ENCODE measurements at regions not wholly inside any gene's neighbourhood (a gene's known extent, or its start where the extent isn't known, plus 50 kb on each side); places are given as distances from the start of the nearest gene placed in this dataset.

DNA sequence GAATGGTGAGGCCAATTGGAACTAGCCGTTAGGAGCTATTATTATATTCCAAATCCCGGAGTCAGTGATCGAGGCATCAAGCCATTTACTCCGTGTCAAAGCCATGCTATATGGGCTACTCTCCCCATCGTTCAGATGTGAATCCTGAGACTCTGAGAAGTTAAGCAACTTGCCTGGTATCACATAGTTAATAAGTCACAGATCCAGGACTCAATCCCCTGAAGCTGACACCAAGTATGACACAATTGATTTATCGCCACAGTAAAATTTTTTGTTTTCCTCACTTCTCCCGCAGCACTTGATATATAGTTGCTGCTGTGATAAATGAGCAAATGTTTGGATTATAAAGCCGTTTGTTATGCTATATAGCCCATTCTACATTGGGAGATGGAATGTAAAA lies 50.8 kb upstream of the TSHZ2 start:
- no peak for DNase-seq (ENCODE audit: low spot score)

DNA sequence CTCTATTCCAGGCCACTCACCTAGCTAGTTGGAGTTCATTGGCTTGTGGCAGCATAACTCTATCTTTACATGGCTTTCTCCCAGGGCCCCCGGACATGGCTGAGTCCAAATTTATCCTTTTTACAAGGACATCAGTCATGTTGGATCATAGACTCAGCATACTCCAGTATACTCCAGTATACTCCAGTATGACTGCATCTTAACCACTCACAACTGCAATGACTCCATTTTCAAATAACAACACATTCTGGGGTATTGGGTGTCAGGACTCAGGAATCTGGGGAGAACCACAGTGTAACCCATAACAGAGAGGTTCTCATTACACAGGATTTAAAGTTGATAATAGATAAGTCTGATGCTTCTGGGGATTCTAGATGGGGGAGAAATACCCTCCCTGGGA lies 53.8 kb upstream of the TSHZ2 start:
- no peak for DNase-seq (ENCODE audit: low spot score)

DNA sequence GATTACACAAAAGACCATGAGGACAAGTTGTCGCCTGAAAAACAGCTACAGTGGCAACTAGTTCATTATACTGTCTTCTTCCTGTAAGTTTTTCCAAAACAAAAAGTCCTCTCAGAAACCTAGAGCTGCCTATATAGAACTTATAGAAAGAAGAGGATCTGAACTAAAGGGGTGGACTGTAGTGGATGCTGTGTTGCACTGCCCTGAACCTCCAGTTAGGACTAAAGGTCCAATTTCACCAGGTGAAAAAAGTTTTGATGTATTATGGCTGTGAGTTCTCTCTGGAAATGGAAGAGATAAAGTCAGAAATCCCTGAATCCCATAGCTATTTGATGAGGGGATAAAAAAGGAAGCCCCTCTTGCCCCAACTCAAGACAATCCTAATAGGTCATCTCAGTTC lies 56.6 kb upstream of the TSHZ2 start:
- DNase-seq (ENCODE audit: low spot score) = no peak

DNA sequence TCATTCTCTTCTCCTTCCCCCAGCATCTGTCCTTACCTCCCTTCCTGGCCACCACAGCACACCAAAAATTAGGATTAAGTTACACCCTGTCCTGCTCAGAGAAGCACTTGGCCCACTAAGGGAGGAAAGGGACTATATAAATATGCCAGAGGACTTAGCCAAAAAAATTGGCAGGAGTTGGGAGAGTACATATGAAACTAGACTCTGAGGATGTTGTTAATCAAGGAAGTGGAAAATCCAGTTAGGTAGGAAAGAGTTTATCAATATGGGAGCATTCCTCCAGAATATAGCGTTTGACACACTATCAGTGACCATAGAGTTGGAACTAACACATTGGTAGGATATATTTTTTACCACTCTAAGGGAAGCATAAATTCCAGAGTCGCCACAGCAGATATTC lies 57.3 kb upstream of the TSHZ2 start:
- no peak for DNase-seq (ENCODE audit: low spot score)

DNA sequence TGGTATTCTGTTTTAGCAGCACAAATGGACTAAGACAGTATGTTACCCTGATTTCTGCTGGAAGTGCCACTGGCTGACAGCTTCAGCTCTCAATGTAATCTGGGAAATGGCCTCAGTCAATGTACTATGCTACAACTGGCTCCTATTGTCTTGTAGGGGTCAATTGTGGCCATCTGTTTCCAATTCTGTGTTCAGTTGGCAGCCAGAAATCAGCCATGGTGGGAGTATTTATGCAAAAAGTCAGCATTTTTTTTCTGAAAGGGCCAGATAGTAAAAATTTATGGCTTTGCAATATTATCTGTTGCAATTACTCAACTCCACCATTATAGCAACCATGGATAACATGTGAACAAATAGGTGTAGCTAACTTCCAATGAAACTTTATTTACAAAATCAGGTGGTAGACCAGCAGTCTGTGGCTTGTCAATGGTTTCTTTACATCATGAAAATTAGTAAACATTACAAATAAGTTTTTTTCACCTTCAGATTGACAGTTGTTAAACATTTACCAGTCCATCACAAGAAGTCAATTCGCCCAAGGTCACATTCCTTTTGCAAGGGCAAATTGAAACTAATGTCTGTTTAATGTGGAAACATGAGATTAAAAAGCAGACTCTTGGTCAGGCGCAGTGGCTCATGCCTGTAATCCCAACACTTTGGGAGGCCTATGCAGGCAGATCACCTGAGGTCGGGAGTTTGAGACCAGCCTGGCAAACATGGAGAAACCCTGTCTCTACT lies 58.3 kb upstream of the TSHZ2 start:
- DNase-seq (ENCODE audit: low spot score) = no peak

DNA sequence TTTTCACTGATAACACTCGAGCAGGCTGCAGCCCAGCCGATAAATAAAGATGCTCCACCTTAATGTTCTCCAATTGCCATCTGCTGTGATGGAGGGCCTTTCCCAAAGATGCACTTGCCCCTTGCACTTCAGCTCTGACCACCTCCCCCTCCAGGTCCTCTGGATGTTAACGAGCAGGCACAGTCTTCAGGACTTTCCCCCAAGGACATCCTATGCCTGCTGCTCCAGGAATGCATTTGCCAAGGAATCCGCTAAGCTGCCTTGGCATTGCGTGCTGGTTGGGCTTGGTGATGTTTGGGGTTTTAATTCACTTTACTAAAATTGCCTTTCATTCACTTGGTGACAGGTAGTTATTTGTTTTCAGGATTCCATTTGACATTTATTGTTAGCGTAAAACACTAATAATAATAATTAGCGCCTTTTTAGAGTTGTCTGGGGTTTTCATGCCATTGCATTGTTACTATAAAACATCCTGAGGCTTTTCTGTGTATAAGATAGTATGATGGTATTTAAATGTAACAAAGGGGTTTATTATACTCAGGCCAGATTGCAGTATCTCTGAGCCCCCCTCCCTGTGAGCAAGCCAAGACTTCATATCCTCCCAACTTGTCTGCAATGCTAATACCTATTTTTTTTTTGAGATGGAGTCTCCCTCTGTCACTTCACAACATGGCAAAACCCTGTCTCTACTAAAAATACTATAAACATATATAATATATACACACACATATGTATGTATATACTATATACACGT lies 66.7 kb upstream of the TSHZ2 start:
- no peak for DNase-seq (ENCODE audit: low spot score)

DNA sequence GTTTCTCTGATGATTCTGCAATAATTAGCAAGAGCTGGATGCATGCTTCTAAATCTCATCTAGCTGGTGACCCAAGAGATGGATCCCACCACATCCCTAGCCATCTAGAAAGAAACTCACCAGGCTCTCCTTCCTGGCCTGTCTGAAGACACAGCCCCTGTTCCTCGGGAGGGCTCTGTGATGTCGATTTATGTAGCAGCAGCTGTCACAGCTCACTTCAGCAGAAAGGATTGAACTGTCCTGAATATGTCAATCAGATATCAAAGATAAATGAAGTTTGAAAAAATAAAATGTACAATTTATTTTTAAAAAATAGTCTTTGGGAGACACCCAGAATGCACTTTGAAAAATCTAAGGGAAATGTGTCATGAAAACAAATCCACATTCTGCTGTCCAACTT lies 67.3 kb upstream of the TSHZ2 start:
- DNase-seq (ENCODE audit: low spot score) = no peak

DNA sequence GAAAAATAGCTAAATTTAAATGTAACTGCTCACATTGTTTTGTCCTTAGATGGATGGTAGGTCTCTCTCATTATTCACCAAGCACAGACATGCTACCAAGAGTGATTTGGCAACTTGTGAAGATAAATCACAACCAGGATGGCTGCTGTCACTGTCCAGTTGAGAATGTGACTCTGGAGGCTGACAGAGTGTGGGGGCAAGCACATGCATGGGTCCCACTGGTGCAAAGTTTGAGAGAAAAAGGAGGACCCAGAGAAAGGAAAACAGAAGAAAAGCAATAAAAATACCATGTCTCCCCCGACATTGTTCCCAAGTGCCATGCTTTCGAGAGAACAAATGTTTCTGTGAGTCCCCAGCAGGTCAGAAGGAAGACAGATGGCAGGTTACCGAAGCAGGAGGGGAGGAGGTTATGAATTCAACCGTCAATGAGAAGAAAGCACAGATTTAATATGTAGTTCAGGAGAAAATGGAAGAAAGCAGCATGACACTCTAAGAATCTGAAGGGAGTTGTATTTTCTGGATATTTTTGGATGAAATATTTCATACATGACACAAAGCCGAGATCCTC lies 73.0 kb upstream of the TSHZ2 start:
- DNase-seq (ENCODE audit: low spot score) = no peak

DNA sequence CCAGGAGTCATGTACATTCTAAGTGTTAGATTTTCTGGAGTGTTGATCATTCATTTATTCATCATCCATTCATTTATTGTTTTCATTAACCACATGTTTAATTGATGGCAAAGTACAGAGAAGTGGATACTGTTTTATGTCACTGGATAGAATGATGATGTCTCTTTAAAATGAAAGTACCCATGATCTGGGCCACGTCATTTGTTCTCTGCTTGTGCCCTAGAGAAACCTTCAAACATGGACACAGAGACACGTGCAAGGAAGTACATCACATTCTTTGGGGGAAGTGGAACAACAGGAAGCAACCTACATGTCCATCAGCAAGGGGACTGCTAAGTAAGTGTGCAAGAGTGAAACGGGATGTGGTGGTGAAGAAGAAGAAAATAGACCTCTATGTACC lies 75.8 kb upstream of the TSHZ2 start:
- no peak for DNase-seq (ENCODE audit: low spot score)

DNA sequence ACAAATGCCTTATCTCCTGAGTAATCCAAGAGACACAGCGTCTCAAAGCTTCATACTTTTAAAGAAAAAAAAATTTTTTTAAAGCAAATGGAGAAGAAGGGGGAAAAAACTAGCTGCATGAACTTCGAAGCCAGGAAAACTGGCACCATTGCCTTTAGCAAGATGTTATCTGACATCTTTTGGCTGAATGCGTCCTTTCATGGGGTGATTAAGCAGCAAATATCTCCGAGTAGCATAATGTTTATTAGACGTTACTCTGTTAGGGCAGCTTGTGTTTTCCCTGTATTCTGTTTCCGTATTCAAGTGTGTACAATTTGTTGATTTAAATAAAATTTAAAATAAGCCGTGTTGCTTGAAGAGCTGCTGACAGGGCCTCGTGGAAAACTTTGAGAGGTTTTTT lies 76.5 kb upstream of the TSHZ2 start:
- DNase-seq (ENCODE audit: low spot score) = no peak

DNA sequence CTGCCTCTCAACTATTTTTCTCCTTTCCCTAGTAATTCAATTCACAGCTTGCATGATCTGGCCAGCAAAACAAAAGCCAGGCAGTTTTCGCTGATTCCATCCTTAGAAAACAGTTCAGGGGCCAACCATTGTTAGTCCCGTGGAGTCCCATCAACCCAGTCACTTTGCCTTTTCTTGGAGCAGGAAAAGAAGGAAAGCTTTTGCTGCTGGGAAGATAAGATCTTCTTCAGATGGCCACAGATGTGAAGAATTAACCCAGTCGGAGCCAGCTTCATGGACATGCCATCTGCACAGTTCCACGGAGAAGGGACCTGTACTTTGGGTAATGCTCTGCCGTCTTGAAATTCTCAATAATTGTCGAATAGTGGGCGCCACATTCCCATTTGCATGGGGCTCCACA lies 76.9 kb upstream of the TSHZ2 start:
- no peak for DNase-seq (ENCODE audit: low spot score)

DNA sequence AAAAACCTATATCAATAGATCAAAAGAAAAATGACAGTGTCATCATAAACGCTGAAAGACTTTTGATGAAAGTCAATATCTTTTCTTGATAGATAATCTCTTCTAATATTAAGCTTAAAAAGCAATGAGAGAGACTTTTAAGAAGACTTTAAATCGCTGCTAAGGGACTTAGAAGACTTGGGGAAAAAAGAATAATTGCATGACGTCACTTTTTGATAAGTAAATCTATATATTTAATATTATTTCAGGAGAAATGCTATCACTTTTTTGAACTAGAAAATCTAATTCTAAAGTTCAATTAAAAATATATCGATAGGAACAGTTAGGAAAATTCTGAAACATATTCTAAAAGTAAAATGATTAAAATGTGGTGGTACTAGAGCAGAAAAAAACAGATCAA lies 78.7 kb upstream of the TSHZ2 start:
- no peak for DNase-seq (ENCODE audit: low spot score)

DNA sequence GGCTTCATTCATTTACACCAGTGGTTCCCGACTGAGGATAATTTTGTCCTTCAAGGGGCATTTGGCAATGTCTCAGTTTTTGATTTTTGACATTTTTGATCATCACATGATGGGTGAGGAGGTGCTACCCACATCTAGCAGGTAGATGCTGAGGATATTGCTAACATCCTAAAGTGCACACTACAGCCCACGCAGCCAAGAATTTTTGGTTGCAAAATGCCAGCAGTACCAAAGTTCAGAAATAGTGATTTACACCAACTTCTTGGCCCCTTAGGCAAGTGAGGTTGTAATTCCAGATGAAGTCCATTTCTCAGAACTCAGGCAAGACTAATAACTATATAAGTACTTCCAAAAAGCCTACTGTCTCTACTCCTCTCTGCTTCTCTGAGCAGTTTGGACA lies 80.1 kb upstream of the TSHZ2 start:
- DNase-seq (ENCODE audit: low spot score) = no peak

DNA sequence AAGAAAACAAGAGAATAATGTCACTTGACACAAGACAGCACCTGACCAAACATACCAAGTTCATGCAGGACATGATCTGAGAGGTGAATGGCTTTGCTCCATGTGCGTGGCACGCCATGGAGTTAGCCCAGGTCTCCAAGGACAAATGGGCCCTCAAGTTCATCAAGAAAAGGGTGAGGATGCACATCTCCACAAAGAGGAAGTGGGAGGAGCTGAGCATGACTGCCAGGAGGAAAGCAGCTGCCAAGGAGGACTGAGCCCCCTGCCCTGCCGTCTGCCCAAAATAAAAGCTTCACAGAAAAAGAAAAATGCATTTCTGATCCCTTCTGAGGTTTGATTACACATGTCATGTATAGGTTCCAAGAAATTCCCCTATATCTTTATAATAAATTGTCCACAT lies 82.0 kb upstream of the TSHZ2 start:
- no peak for DNase-seq (ENCODE audit: low spot score)

DNA sequence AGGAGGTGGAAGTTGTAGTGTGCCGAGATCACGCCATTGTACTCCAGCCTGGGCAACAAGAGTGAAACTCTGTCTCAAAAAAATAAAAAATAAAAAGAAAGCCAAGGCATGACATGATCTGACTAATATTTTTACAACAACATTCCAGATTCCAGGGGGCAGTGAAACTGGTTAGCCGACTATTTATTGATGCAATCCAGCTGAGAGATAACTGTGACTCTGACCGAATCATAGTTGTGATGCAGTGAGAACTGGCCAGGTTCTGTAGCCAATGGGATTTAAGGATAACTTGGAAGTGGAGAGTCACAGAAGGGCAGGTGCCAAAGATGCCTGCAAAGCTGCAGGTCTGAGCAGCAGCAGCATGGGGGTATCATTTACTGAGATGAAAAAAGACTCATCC lies 82.9 kb upstream of the TSHZ2 start:
- DNase-seq (ENCODE audit: low spot score) = no peak

DNA sequence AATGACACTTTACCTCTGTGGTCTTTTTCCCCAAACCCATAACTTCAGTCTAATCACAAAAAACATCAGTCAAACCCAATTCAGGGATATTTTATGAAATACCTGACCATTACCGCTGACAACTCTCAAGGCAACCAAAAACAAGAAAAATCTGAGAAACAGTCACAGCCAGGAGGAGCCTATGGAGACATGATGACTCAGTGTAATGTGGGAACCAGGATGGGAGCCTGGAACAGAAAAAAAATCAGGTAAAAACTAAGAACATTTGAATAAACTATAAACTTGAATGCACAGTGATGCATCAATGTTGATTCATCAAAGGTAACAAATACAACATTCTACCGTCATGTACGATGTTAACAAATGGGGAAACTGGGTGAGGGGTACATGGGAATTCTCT lies 84.1 kb upstream of the TSHZ2 start:
- DNase-seq (ENCODE audit: low spot score) = no peak

DNA sequence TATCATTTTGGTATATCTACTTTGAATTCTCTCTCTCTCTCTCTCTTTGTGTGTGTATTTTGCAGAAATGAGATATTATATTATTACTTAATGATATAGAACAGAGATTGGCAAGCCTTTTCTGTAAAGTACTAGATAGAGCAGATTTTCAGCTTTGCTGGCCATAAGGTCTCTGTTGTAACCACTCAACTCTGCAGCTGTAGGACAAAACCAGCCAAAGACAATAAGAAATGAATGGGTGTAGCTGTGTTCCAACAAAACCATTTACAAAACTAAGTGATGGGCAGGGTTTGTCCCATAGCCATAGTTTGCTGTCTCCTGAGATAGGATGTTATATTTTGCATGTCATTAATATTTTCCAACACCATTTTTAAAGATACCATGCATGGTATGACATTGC lies 91.2 kb upstream of the TSHZ2 start:
- no peak for DNase-seq (ENCODE audit: low spot score)

DNA sequence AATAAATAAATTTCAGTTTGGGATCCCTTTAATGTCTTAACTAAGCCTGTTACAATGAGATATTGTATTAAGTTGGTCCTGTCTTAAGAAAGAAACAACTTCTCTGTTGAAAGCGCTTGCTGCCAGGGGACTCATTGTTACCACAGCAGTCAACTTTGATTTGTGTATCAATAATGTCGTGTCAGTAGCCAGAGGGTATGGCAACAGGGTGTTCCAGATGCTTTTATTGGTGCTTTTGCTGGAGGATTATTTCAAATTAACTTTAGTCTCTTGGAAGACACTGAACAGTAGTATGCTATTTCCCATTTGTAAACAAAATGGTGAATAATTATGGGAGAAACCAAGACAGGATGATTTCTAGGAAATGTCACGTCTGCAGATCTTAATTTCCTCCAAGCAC lies 91.9 kb upstream of the TSHZ2 start:
- no peak for DNase-seq (ENCODE audit: low spot score)

DNA sequence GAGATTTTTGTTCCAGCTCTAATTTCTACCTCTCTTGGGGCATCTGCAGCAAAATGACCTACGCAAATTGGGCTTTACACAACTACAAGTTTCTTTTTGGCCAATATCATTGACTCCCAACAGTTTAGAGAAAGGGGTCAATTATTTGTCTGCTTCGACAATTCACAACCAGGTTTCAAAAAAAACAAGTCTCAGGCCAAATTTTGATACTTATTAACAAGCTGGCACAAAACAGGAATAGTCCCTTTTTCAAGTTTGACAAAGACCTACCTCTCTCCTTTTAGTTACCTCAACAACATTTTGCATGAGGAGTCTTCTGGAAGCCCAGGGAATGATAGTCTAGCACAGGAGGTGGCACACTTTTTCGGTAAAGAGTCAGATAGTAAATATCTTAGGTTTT lies 97.9 kb upstream of the TSHZ2 start:
- no peak for DNase-seq (ENCODE audit: low spot score)

DNA sequence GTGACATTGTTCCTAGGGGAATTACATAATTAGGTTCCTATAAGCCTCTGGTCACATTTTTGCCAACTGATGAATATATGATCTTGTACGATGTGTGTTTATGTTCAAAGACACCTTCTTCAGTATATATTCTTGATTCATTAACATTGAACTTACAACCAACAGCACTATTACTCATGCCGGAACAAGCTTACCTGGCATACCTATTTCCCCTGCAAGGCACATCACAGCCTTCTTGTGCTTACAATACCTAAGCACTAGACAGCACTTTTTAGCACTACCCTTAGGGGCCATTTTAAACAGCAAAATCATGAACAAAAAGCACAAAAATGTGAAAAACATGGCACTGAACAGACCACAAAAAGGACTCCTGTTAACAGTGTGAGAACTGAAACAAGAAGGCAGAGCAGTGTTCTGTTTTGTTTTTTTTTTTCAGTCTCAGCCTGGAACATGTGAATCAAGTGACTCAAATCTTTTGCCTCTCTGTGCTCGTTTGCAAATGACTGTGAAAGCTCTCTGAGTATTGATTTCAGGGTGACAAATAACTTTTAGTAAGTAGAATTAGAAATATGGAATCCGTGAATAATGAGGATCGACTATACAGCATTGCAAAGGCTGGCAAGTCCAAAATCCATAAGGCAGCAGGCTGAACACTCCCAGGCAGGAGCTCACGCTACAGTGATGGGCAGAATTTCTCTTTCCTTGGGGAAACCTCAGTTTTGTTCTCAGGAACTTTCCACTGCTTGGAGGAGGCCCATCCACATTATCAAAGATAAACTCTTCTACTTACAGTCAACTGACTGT lies 102.3 kb upstream of the TSHZ2 start:
- no peak for DNase-seq (ENCODE audit: low spot score)

DNA sequence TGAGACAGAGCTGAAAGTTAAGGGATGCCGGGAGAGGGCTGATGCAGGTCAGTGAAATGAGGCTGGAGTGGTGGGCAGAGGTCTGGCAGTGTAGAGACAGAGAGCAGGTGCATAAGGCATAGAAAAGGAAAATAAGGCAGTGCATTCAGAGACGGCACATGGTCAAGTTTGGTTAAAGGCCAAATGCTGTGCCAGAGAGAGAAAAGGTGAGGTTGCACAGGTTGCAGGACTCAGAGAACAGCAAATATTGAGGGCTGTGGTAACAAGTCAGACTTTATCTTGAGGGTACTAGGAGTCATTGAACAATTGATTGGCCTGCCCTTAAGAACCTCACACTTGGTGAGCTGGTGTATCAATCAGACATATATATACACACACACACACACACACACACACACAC lies 102.9 kb upstream of the TSHZ2 start:
- DNase-seq (ENCODE audit: low spot score) = no peak

DNA sequence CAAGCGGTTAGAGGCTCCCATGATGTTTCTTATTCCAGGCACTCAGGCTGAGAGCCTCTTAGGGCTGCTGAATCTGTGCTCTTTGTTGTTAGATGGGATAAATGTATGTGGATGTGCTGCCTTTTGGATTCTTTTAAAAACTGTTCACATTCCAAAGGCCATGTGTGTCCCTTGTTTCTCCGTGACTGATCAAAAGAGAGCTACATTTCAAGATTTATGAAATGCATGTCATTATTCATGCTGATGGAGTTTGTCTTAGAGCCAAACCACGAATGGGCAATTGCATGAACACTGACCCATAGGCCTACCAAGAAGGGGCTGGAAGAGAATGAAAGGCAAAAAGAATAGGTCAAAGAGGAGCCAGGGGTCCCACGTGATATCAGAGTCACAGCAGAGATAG lies 104.9 kb upstream of the TSHZ2 start:
- no peak for DNase-seq (ENCODE audit: low spot score)

Measured in germinal center (tissue), 1 donor.